ENCODE measurements at regions not wholly inside any gene's neighbourhood (a gene's known extent, or its start where the extent isn't known, plus 50 kb on each side); places are given as distances from the start of the nearest gene placed in this dataset.
A peak's percentile ranks its signal among the peaks of the same experiment; 100 is the strongest.

- DNase-seq, result no peak
Observed at GRCh38 chr5:158644301-158644700, 455.4 kb downstream of the EBF1 start.

DNA sequence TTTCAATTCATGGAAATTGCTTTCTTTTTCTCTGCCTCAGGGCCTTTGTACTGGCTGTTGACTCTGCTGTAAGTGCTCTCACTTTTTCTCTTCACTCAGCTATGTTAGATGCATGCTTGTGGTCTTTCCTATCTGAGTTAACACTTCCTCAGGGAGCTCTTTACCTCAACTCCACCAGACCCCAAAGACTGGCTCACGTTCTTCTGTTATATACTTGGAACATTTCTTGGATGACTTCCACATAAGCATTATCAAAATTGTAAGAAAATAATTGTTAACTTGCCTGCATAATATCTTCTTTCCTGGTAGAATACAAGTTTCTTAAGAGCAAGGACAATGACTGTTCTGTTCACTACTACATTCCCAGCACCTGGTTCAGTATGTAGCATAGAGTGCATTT, 455.9 kb downstream of the EBF1 start:
- DNase-seq, result no peak

DNA sequence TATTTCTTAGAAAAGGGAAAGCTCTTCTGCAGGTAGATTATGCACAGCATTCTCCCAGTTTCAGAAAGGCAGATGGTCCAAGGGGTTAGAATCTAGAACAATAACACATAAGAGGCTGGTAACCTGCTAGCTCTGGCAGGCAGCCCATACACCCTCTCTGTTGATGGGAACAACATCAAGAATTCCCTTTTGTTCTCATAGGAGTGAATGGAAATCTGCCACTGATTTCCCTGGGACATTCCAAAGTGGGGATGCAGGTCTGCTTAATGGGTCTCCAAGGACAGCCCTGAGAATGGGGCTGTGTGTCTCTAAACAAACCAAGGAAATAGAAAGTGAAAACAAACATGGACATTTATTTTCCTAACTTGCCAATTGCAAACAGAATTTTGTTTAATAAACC, 456.8 kb downstream of the EBF1 start:
- DNase-seq, result no peak

DNA sequence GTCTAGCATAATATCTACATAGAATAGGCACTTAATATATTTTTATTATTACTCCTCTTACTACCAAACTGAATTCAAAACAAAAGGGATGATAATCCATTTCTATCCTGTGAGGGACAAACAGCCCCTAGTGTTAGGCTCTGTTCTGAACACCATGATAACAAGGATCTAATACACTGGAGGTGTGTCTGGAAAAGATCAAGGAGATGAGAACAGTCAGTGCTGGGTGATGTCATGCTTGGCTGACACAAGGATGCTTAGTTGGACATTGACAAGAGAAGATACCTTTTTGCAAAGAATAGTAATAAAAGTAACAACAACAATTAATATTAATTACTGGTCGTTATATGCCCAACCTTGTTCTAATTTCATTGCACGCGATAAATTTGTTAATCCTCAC, 458.7 kb downstream of the EBF1 start:
- no peak for DNase-seq

DNA sequence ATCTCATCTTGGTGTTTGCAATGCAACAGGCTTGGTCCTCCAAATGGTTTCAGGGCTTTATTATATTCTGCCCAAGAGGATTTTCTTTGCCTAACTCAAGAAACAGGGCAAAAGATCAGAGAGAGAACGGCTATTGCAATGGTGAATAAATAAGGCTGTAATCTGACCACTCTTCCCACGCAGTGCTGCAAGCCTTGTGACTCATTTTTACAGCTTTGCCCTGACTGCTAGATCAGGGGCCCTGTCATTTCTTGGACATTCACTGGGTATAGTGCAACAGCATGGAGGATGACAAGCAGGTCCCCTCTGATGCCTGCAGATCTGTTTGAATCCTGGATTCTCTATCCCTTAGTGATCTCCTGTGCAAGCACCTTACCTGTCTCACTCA, 459.1 kb downstream of the EBF1 start:
- DNase-seq, result peak; percentile 46 to 56

GRCh38 chr5:158639881-158640592, 459.7 kb downstream of the EBF1 start:
- peak in 1 of 2 donors; percentile 1 for DNase-seq

GRCh38 chr5:158638396-158638795, 461.3 kb downstream of the EBF1 start:
- no peak for DNase-seq

DNA sequence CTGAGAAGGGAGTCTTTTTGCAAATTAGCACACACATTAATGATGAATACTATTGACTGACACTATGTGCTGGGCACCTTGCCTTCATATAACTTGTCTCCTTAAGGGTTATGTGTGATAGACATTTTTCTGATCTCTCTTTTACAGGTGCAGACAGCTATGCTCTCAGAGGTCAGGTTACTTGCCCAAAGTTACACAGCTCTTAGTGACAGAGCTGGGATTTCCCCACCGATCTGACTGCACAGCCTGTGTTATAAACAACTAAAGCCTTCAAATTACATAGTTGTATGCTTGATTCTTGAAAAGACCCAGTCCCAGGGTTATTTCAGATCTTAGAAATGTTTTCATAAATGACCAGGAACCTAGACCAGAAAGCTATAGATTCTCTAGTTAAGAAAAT, 462.7 kb downstream of the EBF1 start:
- DNase-seq, result no peak

GRCh38 chr5:158635565-158635964, 464.2 kb downstream of the EBF1 start:
- DNase-seq, result no peak

DNA sequence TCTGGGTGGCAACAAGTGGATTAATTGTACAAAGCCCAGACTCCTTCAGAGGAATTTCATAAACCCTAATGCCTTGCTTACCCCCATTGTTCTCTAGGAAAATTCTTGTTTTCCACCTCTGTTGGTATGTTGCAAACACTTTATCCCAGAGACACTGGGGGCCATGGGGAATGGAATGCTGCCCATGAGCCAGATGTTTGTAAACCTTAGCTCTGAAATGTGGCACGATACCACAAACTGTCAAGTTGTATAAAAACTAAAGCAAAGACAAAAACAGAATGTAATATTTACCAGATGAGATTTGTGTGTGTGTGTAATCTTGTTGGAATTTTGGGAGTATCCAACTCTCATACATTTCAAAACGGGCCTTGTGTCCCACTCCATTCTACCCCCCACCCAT, 465.0 kb downstream of the EBF1 start:
- no peak for DNase-seq

DNA sequence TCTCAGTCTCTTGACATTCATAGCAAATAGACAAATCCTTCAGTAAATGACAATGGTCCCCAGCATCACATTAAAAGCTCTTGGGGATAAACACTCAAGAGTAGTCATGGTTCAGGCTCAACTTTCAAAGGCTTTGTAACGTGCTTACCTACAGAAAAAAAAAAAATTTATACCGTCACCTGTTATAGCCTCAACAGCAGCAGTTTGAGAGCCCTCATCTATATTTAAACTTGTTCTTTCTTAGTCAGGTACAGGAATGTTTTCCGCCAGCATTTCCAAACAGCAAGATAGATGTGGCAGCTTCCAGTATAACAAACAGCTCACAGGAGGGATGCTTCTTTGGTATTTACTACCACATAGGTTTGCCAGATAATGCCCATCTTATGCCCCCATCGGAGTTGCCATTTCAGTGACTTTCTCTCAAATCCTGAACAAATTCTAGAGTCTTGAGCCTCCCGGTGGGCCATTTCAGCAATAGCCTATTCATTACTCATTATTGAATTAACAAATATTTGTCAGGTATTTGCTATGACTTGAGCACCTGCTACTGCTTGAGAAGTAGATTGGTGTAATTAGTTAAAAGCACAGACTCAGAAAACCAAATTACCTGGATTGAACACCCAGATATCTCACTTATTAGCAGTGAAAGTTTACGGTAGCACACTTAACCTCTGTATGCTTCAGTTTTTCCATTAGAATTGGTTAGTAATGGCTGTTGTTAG, 470.0 kb downstream of the EBF1 start:
- no peak for DNase-seq

DNA sequence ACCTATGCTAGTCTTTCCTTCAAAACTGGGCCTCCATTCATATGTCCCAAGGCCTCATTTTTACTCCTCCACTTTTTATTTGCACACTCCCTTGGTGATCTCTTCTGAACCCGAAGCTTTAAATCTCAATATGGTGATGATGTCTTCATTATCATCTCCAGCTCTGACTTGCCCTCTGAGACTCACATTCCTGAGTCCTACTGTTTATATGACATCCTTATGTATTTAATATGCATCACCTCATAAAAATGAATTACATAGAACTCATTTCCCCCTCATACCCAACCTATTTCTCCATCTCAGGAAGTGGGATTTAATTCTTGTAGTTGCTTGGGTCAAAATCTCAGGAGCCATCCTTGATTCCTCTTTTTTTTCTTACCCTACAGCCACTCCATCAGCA, 473.0 kb downstream of the EBF1 start:
- no peak for DNase-seq

DNA sequence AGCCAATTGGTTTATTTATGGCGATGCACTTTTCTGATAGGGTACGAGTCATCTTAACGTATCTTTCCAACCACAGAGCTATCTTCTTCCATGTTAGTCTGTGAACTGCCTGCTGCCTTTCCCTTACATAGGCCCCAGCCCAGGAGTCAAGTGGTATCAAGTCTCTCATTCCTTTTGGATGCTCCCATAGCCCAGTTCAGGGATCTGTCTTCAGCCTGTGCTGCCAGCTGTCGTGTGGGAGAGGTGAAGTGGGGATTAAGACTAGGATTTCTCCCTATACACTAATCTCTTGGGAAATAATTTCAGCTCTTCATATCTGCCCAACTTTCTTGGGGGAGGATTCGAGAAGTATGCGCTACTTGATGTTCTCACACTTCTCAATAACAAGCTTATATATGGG, 475.7 kb downstream of the EBF1 start:
- no peak for DNase-seq

DNA sequence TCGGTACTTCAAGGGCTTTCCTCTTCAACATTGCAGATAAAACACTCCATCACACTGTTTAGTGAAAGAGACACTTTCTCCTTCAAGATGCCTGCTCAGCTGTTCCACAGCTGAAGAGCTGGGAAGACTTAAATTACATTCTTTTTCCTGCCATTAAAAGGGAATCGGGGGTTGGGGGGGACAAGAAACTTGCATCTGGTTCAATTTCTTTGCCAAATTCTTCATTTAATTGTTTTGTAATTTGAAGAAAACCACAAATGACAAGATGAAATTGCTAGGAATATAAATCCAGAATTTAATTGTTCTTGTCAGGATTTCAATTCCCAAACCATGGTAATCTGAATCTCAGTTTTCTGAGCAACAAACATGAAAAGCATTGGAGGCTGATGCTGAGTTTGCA, 478.3 kb downstream of the EBF1 start:
- DNase-seq, result no peak

- no peak for DNase-seq
Observed at GRCh38 chr5:158619083-158619788, 480.5 kb downstream of the EBF1 start.

GRCh38 chr5:158618256-158618655, 481.5 kb downstream of the EBF1 start:
- DNase-seq, result no peak

DNA sequence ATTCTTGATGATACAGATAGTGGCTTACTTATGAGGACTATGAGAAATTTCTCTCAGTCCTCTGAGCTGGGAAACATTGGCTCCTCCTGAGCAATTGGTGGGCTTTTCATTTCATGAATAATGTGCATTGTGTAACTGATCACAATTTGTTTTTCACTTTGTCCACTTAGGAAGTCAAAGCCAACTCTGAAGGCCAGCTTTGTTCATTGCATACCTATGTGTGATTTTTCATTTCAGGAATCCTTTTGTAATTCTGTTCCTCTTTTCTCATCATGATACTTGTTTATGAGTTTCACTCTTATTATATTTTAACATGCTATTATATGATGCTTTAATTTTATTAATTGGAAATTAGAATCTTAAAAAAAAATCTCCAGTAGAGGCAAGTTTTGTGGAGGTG, 483.0 kb downstream of the EBF1 start:
- no peak for DNase-seq

GRCh38 chr5:158614951-158615350, 484.8 kb downstream of the EBF1 start:
- no peak for DNase-seq

DNA sequence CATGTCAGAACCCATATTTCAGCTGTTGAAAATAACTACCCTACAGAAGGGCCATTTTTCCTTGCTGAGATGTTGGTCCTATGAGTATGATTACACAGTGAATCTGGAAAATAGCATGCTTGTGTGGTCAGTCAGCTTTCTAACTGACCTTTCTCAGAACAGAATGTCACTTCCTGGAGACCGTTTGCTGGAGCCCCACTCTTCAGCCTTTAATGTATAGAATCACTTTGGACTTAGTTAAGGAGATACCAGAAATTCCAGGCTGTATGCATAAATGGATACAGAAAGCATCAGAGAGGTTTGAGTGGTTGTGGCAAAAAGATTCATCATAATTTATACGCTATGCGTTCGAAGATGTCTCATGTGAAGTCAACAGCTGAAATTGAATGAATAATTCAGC, 488.1 kb downstream of the EBF1 start:
- DNase-seq, result no peak

- DNase-seq, result no peak
Observed at GRCh38 chr5:158610051-158610415, 489.7 kb downstream of the EBF1 start.

GRCh38 chr5:158609333-158610050, 490.2 kb downstream of the EBF1 start:
- no peak for DNase-seq

- no peak for DNase-seq
Observed at GRCh38 chr5:158607088-158607487, 492.6 kb downstream of the EBF1 start.

DNA sequence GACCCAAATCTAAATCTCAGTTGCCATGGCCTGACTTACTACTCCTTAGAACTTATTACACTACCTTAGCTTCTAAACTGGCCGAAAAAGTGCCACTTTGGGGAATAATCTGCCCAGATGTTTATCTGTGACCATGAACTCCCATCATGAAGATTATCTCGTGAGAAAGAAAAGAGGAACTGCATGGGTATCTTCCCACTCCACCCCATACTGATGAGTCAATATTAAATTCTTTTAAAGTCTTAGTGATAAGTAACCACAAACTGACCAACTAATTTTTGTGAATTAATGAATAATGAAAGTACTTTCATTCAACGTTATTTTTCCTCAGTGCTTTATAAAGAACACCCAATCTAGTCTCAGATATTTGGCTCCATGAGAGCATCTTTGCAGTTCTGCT, 493.5 kb downstream of the EBF1 start:
- peak; percentile 27 to 29 for DNase-seq
